ENCODE measurements at regions not wholly inside any gene's neighbourhood (a gene's known extent, or its start where the extent isn't known, plus 50 kb on each side); places are given as distances from the start of the nearest gene placed in this dataset.
"Not testable (repeated sequence)": the region's sequence is repeated elsewhere in the genome, so short reads cannot be mapped to it uniquely, and the experiment has no call there.

DNA sequence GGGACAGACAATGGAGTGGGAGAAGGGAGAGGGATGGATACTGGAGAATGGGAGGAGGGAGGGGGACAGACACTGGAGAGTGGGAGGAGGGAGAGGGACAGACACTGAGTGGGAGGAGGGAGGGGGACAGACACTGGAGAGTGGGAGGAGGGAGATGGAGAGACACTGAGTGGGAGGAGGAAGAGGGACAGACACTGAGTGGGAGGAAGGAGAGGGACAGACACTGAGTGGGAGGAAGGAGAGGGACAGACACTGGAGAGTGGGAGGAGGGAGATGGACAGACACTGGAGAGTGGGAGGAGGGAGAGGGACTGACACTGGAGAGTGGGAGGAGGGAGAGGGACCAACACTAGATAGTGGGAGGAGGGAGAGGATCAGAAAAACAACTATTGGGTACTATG, 426.7 kb upstream of the PMFBP1 start:
- DNase-seq (ENCODE audit: low read depth in 4 of 4, low spot score in 1 of 4) = no peak

- no peak for DNase-seq (ENCODE audit: low read depth in 4 of 4, low spot score in 1 of 4)
Observed at GRCh38 chr16:72597938-72598337, 426.0 kb upstream of the PMFBP1 start.

DNA sequence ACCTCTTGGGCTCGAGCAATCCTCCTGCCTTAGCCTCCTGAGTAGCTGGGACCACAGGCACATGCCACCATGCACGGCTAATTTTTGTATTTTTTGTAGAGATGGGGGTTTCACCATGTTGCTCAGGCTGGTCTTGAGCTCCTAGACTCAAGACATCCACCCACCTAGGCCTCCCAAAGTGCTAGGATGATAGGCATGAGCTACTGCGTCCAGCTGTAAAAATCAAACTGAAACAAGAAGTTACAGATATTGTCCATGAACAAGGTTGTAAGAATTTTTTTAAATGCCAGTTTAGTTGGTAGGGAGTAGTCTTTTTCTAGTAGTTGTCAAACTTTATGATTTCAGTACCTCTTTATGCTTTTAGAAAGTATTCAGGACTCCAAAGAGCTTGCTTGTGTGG, 424.4 kb upstream of the PMFBP1 start:
- DNase-seq (ENCODE audit: low read depth in 4 of 4, low spot score in 1 of 4) = no peak

DNA sequence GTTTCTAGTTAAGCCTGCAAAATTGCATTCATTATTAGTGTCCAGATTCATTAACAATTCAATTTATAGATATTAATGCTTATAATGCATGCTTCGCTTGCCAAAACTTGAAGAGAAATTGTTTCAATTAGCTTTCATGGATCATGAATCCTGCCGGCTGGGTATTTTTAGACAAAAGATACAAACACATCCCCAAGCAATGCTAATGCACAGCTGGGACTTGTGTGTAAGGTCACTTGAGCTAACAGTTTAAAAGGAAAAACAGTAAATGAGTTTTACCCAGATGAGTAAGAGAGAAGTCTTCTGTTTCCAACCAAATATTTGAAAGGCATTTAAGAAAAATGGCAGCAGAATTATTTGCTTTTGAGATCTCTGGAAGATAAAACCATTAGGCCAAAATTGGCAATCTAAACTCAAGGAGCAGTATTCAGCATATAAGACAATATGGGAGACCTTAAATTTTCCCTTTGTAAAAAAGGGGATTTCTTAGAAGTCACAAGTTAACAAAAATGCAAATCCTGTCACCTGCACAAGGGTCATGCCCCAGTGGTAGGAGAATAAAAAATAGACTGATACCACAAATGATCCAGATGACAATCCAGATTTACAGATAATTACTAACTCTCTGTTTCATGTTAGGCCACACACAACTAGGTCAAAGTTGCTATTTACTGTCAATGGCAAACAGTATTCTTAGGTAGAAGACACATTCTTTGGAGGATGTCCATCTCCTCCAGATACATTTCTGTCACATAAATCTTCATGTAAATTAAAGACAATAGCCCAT, 418.4 kb upstream of the PMFBP1 start:
- no peak for DNase-seq (ENCODE audit: low read depth in 4 of 4, low spot score in 1 of 4)

DNA sequence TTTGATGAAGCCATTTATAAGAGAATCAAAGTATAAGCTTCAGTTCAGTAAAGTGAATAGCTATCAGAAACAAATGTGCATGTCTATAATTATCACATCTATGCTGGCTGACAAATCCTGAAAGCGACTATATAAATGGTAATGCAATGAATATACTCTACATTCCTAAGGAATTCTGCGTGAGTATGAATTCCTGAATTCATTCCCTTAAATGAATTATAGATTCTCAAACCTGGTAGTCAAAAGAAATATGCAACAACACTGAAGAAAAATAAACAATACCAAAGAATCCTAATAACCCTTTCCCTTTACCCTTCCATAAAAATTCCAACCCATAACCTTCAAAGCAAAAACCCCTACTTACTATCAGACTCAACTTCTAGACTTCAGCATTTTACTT, 416.6 kb upstream of the PMFBP1 start:
- no peak for DNase-seq (ENCODE audit: low read depth in 4 of 4, low spot score in 1 of 4)

GRCh38 chr16:72578061-72578460, 406.1 kb upstream of the PMFBP1 start:
- not testable (repeated sequence) for DNase-seq (ENCODE audit: low read depth in 4 of 4, low spot score in 1 of 4)

DNA sequence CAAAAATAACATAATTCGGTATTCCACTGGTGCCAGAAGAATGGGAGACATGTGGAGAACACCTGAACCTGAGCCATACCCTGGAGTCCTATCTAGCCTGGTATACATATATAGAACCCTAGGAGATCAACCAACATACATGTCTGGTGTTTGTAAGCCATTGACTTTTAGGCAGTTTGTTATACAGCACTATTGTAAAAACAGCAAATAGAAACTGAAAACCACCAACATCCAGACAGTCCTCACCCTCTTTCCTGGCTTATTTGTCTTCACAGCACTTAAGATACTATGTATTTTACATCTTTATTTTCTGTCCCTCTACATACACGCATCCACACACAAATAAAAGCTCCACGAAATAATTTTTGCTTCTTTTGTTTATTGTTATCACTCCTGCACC, 404.2 kb upstream of the PMFBP1 start:
- no peak for DNase-seq (ENCODE audit: low read depth in 4 of 4, low spot score in 1 of 4)

DNA sequence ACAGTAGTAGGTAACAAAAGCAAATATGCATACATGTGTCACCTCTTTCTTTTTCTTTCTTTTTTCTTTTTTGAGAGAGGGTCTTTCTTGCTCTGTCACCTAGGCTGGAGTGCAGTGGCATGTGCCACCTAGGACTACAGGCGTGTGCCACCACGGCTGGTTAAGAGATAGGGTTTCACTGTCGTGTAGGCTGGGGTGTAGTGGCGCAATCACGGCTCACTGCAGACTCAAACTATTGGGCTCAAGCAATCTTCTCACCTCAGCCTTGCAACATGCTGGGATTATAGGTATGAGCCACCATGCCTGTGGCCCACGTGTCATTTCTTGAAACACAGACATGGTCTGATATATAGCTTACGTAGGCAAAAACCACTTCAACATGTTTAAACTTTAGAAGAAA, 397.7 kb upstream of the PMFBP1 start:
- DNase-seq (ENCODE audit: low read depth in 4 of 4, low spot score in 1 of 4) = no peak

DNA sequence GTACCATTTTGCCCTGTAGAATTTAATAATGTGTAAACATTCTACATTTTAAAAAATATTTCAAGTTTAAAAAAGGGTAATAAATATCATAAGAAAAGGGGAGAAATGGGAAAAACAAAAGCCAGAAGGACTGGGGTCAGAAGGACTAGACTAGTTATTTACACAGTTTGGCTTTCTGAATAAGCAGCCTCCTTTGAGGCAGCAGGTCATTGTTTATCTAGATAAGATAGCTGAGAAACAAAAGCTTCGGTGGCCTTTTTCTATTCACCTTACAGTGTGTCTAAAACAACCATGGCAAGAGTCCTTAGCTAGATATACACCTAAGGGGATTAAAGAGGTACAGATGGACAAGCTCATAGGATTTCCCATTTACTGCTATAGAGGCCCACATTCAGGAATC, 396.5 kb upstream of the PMFBP1 start:
- DNase-seq (ENCODE audit: low read depth in 4 of 4, low spot score in 1 of 4) = no peak

- DNase-seq (ENCODE audit: low read depth in 4 of 4, low spot score in 1 of 4) = no peak
Observed at GRCh38 chr16:72566174-72566573, 394.2 kb upstream of the PMFBP1 start.

DNA sequence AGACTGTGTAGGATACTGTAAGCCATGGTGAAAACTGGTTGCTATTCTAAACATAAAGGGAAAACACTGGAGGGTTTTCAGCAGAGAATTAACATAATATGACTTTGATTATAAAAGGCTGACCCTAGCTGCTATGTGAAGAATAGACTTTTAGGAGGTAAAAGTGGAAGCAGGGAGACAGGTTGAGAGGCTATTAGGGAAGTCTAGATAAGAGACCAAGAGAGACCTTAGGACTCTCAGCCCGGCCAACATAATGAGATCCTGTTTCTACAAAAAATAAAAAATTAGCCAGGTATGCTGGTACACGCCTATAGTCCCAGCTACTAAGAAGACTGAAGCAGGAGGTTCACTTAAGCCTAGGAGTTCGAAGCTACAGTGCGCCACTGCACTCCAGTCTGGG, 393.2 kb upstream of the PMFBP1 start:
- DNase-seq (ENCODE audit: low read depth in 4 of 4, low spot score in 1 of 4) = no peak

- DNase-seq (ENCODE audit: low read depth in 4 of 4, low spot score in 1 of 4) = no peak
Observed at GRCh38 chr16:72560617-72561016, 388.7 kb upstream of the PMFBP1 start.

- no peak for DNase-seq (ENCODE audit: low read depth in 4 of 4, low spot score in 1 of 4)
Observed at GRCh38 chr16:72558501-72558900, 386.5 kb upstream of the PMFBP1 start.

DNA sequence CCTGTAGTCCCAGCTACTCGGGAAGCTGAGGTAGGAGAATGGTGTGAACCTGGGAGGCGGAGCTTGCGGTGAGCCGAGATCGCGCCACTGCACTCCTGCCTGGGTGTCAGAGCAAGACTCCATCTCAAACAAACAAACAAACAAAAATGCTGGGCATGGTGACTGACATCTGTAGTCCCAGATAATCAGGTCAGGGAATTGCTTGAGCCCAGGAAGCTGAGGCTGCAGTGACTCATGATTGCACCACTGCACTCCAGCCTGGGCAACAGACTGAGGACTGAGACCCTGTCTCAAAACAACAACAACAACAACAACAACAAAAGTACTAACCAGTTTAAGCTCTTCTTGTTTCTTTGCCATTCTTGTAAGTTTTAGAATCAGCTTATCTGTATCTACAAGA, 383.0 kb upstream of the PMFBP1 start:
- no peak for DNase-seq (ENCODE audit: low read depth in 4 of 4, low spot score in 1 of 4)

DNA sequence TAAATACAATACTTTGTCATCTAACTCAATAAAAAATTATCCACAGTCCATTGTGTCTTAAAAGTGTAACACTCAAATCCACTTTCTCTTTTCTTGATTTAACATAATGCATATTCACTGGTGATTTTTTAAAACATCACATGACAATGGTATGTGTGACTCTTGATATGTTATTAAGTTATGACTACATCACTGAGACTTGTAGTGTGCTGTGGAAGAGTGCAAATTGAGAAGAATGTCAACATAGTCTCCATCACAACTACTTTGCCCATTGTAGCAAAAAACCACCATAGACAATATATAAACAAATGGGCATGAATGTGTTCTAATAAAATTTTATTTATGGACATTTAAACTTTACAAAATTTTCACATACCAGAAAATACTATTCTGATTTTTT, 380.7 kb upstream of the PMFBP1 start:
- no peak for DNase-seq (ENCODE audit: low read depth in 4 of 4, low spot score in 1 of 4)

- no peak for DNase-seq (ENCODE audit: low read depth in 4 of 4, low spot score in 1 of 4)
Observed at GRCh38 chr16:72551649-72552048, 379.7 kb upstream of the PMFBP1 start.

DNA sequence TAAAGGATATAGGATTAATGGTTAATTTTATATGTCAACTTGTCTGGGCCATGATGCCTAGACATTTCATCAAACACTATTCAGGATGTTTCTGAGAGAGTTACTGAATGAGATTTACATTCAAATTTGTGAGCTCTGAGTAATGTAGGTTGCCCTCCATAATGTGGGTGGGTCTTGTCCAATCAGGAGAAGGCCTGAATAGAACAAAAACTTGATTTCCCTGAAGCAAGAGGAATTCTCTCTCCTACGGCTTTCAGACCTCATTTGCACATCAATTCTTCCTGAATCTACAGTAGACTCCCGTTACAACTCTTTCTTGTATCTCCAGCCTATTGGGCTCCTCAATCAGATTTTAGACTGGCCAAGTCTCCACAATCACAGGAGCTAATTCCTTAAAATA, 377.9 kb upstream of the PMFBP1 start:
- DNase-seq (ENCODE audit: low read depth in 4 of 4, low spot score in 1 of 4) = no peak

DNA sequence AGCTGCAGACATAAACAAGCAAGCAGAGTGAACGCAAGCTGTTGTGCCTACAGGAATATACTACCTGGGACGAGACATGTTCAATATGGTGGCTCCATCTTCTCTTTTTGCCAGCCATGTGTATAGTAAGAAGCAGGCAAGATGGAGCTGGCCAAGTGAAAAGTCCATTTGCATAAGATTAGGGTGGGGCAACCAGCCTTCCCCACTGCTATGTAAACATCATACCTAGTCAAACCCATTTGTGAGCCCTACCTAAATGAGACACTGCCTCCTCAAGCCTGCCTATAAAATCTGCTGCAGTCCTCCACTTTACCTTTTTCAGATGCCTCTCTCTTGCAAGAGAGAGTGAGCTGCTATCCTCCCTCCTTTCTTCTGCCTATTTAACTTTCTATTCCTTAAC, 370.1 kb upstream of the PMFBP1 start:
- no peak for DNase-seq (ENCODE audit: low read depth in 4 of 4, low spot score in 1 of 4)

GRCh38 chr16:72537664-72538063, 365.7 kb upstream of the PMFBP1 start:
- no peak for DNase-seq (ENCODE audit: low read depth in 4 of 4, low spot score in 1 of 4)

DNA sequence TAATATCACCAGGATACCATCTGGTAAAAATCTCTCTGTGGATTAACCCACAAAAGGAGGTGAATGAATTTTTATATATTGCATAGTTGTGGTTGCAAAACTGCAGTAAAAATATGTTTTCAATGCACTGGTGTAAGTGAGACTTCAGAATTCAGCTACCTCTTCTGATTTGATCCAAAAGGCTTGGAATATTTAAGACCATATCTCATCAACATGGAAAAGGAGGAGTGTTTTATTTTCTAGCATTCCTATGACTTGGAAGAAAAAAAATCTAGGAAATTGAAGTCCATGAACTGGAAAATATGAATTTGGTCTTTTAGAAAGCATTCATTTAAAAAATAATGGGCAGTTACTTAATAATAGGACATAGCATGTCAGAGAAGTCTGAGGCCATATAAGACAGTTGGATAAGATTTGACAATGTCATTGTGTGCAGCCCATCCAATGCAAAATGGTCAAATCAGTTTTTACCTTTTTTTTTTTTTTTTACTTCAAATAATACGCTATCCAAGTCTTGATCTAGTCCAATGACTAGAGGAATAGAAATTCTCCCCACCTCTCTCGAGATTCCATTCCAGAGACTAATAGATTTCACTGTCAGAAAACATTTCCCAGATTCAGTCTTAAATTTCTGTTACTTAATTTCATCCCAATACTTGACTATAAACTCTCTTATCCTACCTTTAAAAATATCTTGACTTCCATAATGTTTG, 364.9 kb upstream of the PMFBP1 start:
- no peak for DNase-seq (ENCODE audit: low read depth in 4 of 4, low spot score in 1 of 4)

- no peak for DNase-seq (ENCODE audit: low read depth in 4 of 4, low spot score in 1 of 4)
Observed at GRCh38 chr16:72532906-72533410, 361.0 kb upstream of the PMFBP1 start.

DNA sequence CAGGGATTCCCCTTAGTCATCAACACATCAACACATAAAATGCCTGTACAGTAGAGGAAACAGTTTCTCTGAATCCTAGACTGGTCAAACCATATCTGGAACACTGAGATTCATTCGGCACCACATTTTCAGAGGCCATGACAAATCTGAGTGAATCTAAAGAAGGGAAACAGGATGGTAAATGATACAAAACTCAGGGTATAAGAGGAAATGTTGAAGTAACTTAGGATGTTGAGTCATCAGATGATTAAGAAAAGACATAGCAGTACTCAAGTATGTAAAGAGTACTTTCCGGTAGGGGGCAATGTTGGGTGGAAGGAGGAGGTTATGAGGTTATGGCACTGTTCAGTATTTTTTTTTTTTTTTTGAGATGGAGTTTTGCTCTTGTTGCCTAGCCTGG, 358.5 kb upstream of the PMFBP1 start:
- no peak for DNase-seq (ENCODE audit: low read depth in 4 of 4, low spot score in 1 of 4)

DNA sequence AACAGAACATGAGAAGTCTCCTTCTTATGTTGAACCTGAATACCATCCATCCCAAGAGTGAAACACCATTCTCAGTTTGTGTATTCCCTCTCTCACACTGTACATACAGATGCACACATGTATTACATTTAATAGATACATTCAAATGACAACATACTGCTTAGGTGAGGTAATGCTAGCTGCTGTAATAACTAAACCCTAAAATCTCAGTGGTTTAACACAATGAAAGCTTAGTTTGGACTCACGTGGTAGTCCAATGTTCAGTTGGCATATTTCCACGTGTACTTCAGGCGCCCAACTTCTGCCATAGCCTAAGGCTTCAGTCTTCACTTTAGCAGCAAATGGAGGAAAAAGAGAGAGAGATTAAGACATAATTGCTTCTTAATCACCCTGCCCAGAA, 351.1 kb upstream of the PMFBP1 start:
- DNase-seq (ENCODE audit: low read depth in 4 of 4, low spot score in 1 of 4) = no peak

Data from stimulated activated CD4-positive, alpha-beta T cell treated with anti-CD3 and anti-CD28 coated beads, Interleukin-1b, Interleukin-23, amount 100 ng/mL, for 24 hours (primary cell).